T-cell (primary cell): ENCODE measurements at regions not wholly inside any gene's neighbourhood (a gene's known extent, or its start where the extent isn't known, plus 50 kb on each side); places are given as distances from the start of the nearest gene placed in this dataset.

ENCODE experiments used
- ATAC-seq, 4 experiments: fragments of 200-7000 bp in 3 of 4; fragments of 150-1000 bp in 1 of 4; cut with Tn5 transposase; replicated peaks in 1 of 4; 1 replicate in 3 of 4; 2 replicates in 1 of 4; pipeline ENCODE4 v1.10.0; 2021; ENCODE audit warnings: moderate library complexity in 3 of 4, mild to moderate bottlenecking in 2 of 4, moderate number of reproducible peaks in 1 of 4
- CTCF ChIA-PET, 2 donors: fragments of 300-600 bp; sonication (Branson Sonifier 250); formaldehyde crosslinking; loops; one replicate each; lab custom pipeline; 2022; ENCODE audit warnings: antibody characterized with exemption in 2 of 2; lab: Charles Lee
- POLR2A ChIA-PET, 2 donors: fragments of 300-600 bp; sonication (Branson Sonifier 250); formaldehyde crosslinking; loops; one replicate each; lab custom pipeline; 2022; ENCODE audit warnings: antibody characterized with exemption in 2 of 2; lab: Charles Lee
- DNase-seq, 35 experiments: peaks; one replicate each; pipeline versions ENCODE4 v3.0.0 to v3.0.0-alpha.2; 2013 to 2023
- H3K27ac ChIP-seq: one replicate; pipeline ENCODE4 v1.5.1; 2013; ENCODE audit warnings: low read length
- H3K27me3 ChIP-seq, 2 experiments: replicated peaks in 1 of 2; 1 replicate in 1 of 2; 2 replicates in 1 of 2; pipeline versions ENCODE4 v1.6.1 to v1.7.0; 2013; ENCODE audit warnings: low read length in 1 of 2, mixed read lengths in 1 of 2; ENCODE audit not compliant: control insufficient read depth in 2 of 2, insufficient read depth in 2 of 2; ENCODE audit errors: extremely low read depth in 1 of 2
- H3K36me3 ChIP-seq, 2 donors: 1 replicate in 1 of 2; 2 replicates in 1 of 2; pipeline versions ENCODE4 v1.6.1 to v1.7.0; 2013; ENCODE audit warnings: low read length in 1 of 2; ENCODE audit not compliant: control insufficient read depth in 2 of 2, insufficient read depth in 1 of 2; ENCODE audit errors: extremely low read depth in 1 of 2
- H3K4me1 ChIP-seq, 2 experiments: 1 replicate in 1 of 2; 2 replicates in 1 of 2; pipeline versions ENCODE4 v1.6.1 to v1.7.0; 2013; ENCODE audit warnings: low read length in 2 of 2, mixed read lengths in 1 of 2; ENCODE audit not compliant: insufficient read depth in 2 of 2, control insufficient read depth in 1 of 2; ENCODE audit errors: extremely low read depth in 1 of 2
- H3K4me3 ChIP-seq, 2 donors: 1 replicate in 1 of 2; 2 replicates in 1 of 2; pipeline versions ENCODE4 v1.5.1 to v1.7.0; 2013; ENCODE audit warnings: mild to moderate bottlenecking in 2 of 2, low read length in 1 of 2, moderate library complexity in 1 of 2; ENCODE audit not compliant: control insufficient read depth in 1 of 2; ENCODE audit errors: extremely low read depth in 1 of 2
- H3K9me3 ChIP-seq: 2 replicates; pipeline ENCODE4 v1.7.0; 2013
- H3K27ac Mint-ChIP-seq, 2 donors: one replicate each; pipeline ENCODE4 v1.8.0; 2020 to 2021; ENCODE audit warnings: mild to moderate bottlenecking in 2 of 2, mixed read lengths in 2 of 2
- H3K27me3 Mint-ChIP-seq, 2 donors: one replicate each; pipeline ENCODE4 v1.8.0; 2021 to 2022; ENCODE audit warnings: mixed read lengths in 2 of 2
- H3K36me3 Mint-ChIP-seq: one replicate; pipeline ENCODE4 v1.8.0; 2021; ENCODE audit warnings: mixed read lengths
- H3K4me1 Mint-ChIP-seq, 3 donors: one replicate each; pipeline ENCODE4 v1.8.0; 2020 to 2022; ENCODE audit warnings: mixed read lengths in 3 of 3, mild to moderate bottlenecking in 1 of 3
- H3K4me3 Mint-ChIP-seq, 3 donors: one replicate each; pipeline ENCODE4 v1.8.0; 2020 to 2022; ENCODE audit warnings: mild to moderate bottlenecking in 3 of 3, mixed read lengths in 3 of 3, moderate library complexity in 3 of 3
- H3K9me3 Mint-ChIP-seq, 3 donors: one replicate each; pipeline ENCODE4 v1.8.0; 2020 to 2022; ENCODE audit warnings: mixed read lengths in 3 of 3
- WGBS: methylation state at CpG from one replicate; pipeline ENCODE4 v1.1.5; 2013; ENCODE audit warnings: missing lambda C conversion rate; ENCODE audit not compliant: insufficient coverage; 5-methylcytosine and 5-hydroxymethylcytosine counted together

GRCh38 chr6:4489538-4489937 lies 286.7 kb upstream of the CDYL start:
- DNase-seq (no peak), ATAC-seq (no peak)
- Mint-ChIP-seq H3K4me3 (no peak overlapping the region), H3K27ac (no peak overlapping the region), H3K27me3 (peaks cover 4 to 26% of the 10 kb centered on the region in 2 donors), H3K36me3 (no peaks in the 10 kb centered on the region), H3K4me1 (no peaks in the 10 kb centered on the region), H3K9me3 (peaks cover 7 to 14% (median 8%) of the 10 kb centered on the region in 3 donors)
- WGBS, result 41% methylated on average over 3 of the region's 4 CpGs
- Histone ChIP-seq H3K27ac (no peak overlapping the region), H3K4me1 (no peaks in the 10 kb centered on the region), H3K36me3 (no peaks in the 10 kb centered on the region), H3K4me3 (no peak overlapping the region), H3K27me3 (peaks cover 0 to 8% of the 10 kb centered on the region in 2 experiments), H3K9me3 (no peaks in the 10 kb centered on the region)
- CTCF ChIA-PET, result no interaction called here
- POLR2A ChIA-PET, result no interaction called here

- DNase-seq, result no peak
- Histone ChIP-seq H3K4me3 (no peak overlapping the region), H3K36me3 (no peaks in the 10 kb centered on the region), H3K27ac (no peak overlapping the region), H3K9me3 (no peaks in the 10 kb centered on the region), H3K4me1 (no peaks in the 10 kb centered on the region), H3K27me3 (peaks cover 0 to 8% of the 10 kb centered on the region in 2 experiments)
- ChIA-PET POLR2A (no interaction called here), CTCF (no interaction called here)
- Mint-ChIP-seq H3K4me3 (no peak overlapping the region), H3K27ac (no peak overlapping the region), H3K27me3 (peaks cover 4 to 22% of the 10 kb centered on the region in 2 donors), H3K36me3 (no peaks in the 10 kb centered on the region), H3K9me3 (peaks cover 7 to 14% (median 8%) of the 10 kb centered on the region in 3 donors), H3K4me1 (no peaks in the 10 kb centered on the region)
- WGBS, result 86% methylated on average over 2 of the region's 3 CpGs
- no peak for ATAC-seq
Measured at GRCh38 chr6:4488389-4488788, 287.8 kb upstream of the CDYL start.

GRCh38 chr6:4487538-4487937 lies 288.7 kb upstream of the CDYL start:
- no peak overlapping the region for H3K27ac Mint-ChIP-seq
- peaks cover 7 to 14% (median 8%) of the 10 kb centered on the region in 3 donors for H3K9me3 Mint-ChIP-seq
- H3K27me3 Mint-ChIP-seq, result peaks cover 4 to 22% of the 10 kb centered on the region in 2 donors
- no peaks in the 10 kb centered on the region for H3K36me3 ChIP-seq
- DNase-seq (no peak), ATAC-seq (no peak)
- H3K4me1 Mint-ChIP-seq, result no peaks in the 10 kb centered on the region
- H3K36me3 Mint-ChIP-seq, result no peaks in the 10 kb centered on the region
- H3K4me3 Mint-ChIP-seq, result no peak overlapping the region
- ChIA-PET POLR2A (no interaction called here), CTCF (no interaction called here)
- no peak overlapping the region for H3K4me3 ChIP-seq
- no peaks in the 10 kb centered on the region for H3K4me1 ChIP-seq
- H3K9me3 ChIP-seq, result no peaks in the 10 kb centered on the region
- WGBS, result 100% methylated on average over 1 of the region's 2 CpGs
- H3K27ac ChIP-seq, result no peak overlapping the region
- H3K27me3 ChIP-seq, result peaks cover 0 to 12% of the 10 kb centered on the region in 2 experiments

- 82% methylated on average over 5 of the region's 7 CpGs for WGBS
- DNase-seq (no peak), ATAC-seq (no peak)
- Histone ChIP-seq H3K9me3 (no peaks in the 10 kb centered on the region), H3K36me3 (no peaks in the 10 kb centered on the region), H3K27me3 (peaks cover 0 to 19% of the 10 kb centered on the region in 2 experiments), H3K27ac (no peak overlapping the region), H3K4me1 (no peaks in the 10 kb centered on the region), H3K4me3 (no peak overlapping the region)
- Mint-ChIP-seq H3K9me3 (peaks cover 7 to 14% (median 8%) of the 10 kb centered on the region in 3 donors), H3K27me3 (peaks cover 6 to 24% of the 10 kb centered on the region in 2 donors), H3K36me3 (no peaks in the 10 kb centered on the region), H3K4me3 (no peak overlapping the region), H3K27ac (no peak overlapping the region), H3K4me1 (no peaks in the 10 kb centered on the region)
- CTCF ChIA-PET, result no interaction called here
- POLR2A ChIA-PET, result no interaction called here
Measured at GRCh38 chr6:4486568-4487315, 289.5 kb upstream of the CDYL start.

- Mint-ChIP-seq H3K9me3 (peaks cover 7 to 14% (median 8%) of the 10 kb centered on the region in 3 donors), H3K27ac (no peak overlapping the region), H3K4me3 (no peak overlapping the region), H3K4me1 (no peaks in the 10 kb centered on the region), H3K27me3 (peaks cover 6 to 27% of the 10 kb centered on the region in 2 donors), H3K36me3 (no peaks in the 10 kb centered on the region)
- Histone ChIP-seq H3K27ac (no peak overlapping the region), H3K4me3 (no peak overlapping the region), H3K27me3 (peaks cover 0 to 23% of the 10 kb centered on the region in 2 experiments), H3K4me1 (no peaks in the 10 kb centered on the region), H3K9me3 (no peaks in the 10 kb centered on the region), H3K36me3 (no peaks in the 10 kb centered on the region)
- WGBS, result 80% methylated on average over 4 of the region's 5 CpGs
- CTCF ChIA-PET, result no interaction called here
- POLR2A ChIA-PET, result no interaction called here
- ATAC-seq (no peak), DNase-seq (no peak)
Measured at GRCh38 chr6:4485735-4486134, 290.5 kb upstream of the CDYL start.

GRCh38 chr6:4482461-4482860 lies 293.7 kb upstream of the CDYL start:
- Mint-ChIP-seq H3K4me3 (no peak overlapping the region), H3K27ac (no peak overlapping the region), H3K9me3 (peaks cover under 1 to 1% (median 1%) of the 10 kb centered on the region in 3 donors), H3K27me3 (peaks cover 21 to 32% of the 10 kb centered on the region in 2 donors), H3K4me1 (no peaks in the 10 kb centered on the region), H3K36me3 (no peaks in the 10 kb centered on the region)
- Histone ChIP-seq H3K9me3 (no peaks in the 10 kb centered on the region), H3K36me3 (no peaks in the 10 kb centered on the region), H3K27ac (no peak overlapping the region), H3K27me3 (peaks cover 0 to 28% of the 10 kb centered on the region in 2 experiments), H3K4me1 (no peaks in the 10 kb centered on the region), H3K4me3 (no peak overlapping the region)
- CTCF ChIA-PET, result no interaction called here
- POLR2A ChIA-PET, result no interaction called here
- 94% methylated on average over 28 of the region's 29 CpGs for WGBS
- DNase-seq, result no peak
- ATAC-seq, result no peak
